Endodermal cell (in vitro differentiated cells): ENCODE measurements at regions not wholly inside any gene's neighbourhood (a gene's known extent, or its start where the extent isn't known, plus 50 kb on each side); places are given as distances from the start of the nearest gene placed in this dataset.

ENCODE experiments used
- DNase-seq: peaks from one replicate; pipeline ENCODE4 v3.0.0-alpha.2; 2017
- H3K27ac ChIP-seq: 2 replicates; pipeline ENCODE4 v1.5.1; 2013; ENCODE audit warnings: mild to moderate bottlenecking, low read depth, low read length, moderate library complexity
- H3K27me3 ChIP-seq: 2 replicates; pipeline ENCODE4 v1.6.1; 2013; ENCODE audit warnings: mild to moderate bottlenecking, low read length, moderate library complexity; ENCODE audit not compliant: insufficient read depth, control insufficient read depth, poor library complexity, severe bottlenecking
- H3K36me3 ChIP-seq: 2 replicates; pipeline ENCODE4 v1.7.0; 2013; ENCODE audit warnings: mild to moderate bottlenecking, low read length, moderate library complexity; ENCODE audit not compliant: control insufficient read depth, insufficient read depth
- H3K4me1 ChIP-seq: one replicate; pipeline ENCODE4 v1.7.0; 2013; ENCODE audit warnings: low read length; ENCODE audit not compliant: control insufficient read depth, insufficient read depth
- H3K4me3 ChIP-seq: 2 replicates; pipeline ENCODE4 v1.5.1; 2013; ENCODE audit warnings: mild to moderate bottlenecking, low read length, moderate library complexity
- H3K9ac ChIP-seq: 2 replicates; pipeline ENCODE4 v1.6.1; 2013; ENCODE audit warnings: mild to moderate bottlenecking, low read length, moderate library complexity; ENCODE audit not compliant: poor library complexity, severe bottlenecking; ENCODE audit errors: extremely low read depth
- H3K9me3 ChIP-seq: 2 replicates; pipeline ENCODE4 v1.6.1; 2013; ENCODE audit warnings: mild to moderate bottlenecking, low read length, moderate library complexity; ENCODE audit not compliant: control insufficient read depth
- H3K27ac Mint-ChIP-seq: 2 replicates; pipeline ENCODE4 v1.8.0; 2020; ENCODE audit warnings: mixed read lengths
- H3K27me3 Mint-ChIP-seq: 2 replicates; pipeline ENCODE4 v1.8.0; 2021; ENCODE audit warnings: mild to moderate bottlenecking, mixed read lengths; ENCODE audit not compliant: insufficient read depth
- H3K36me3 Mint-ChIP-seq: 2 replicates; pipeline ENCODE4 v1.8.0; 2020; ENCODE audit warnings: low read depth, mixed read lengths
- H3K4me1 Mint-ChIP-seq: 2 replicates; pipeline ENCODE4 v1.8.0; 2020; ENCODE audit warnings: mixed read lengths
- H3K4me3 Mint-ChIP-seq: 2 replicates; pipeline ENCODE4 v1.8.0; 2020; ENCODE audit warnings: mild to moderate bottlenecking, moderate library complexity, mixed read lengths
- H3K9me3 Mint-ChIP-seq: 2 replicates; pipeline ENCODE4 v1.8.0; 2020; ENCODE audit warnings: mild to moderate bottlenecking, mixed read lengths
- WGBS, 2 experiments: methylation state at CpG; one replicate each; pipeline versions ENCODE4 v1.1.5 to v1.1.7; 2013; ENCODE audit warnings: missing lambda C conversion rate in 2 of 2, mixed read lengths in 1 of 2; ENCODE audit not compliant: insufficient coverage in 1 of 2, insufficient read length in 1 of 2; 5-methylcytosine and 5-hydroxymethylcytosine counted together
- TF ChIP-seq, protein P1 (sequence below): fragments of 200-600 bp; sonication (generic); conservative IDR thresholded peaks from 2 replicates; pipeline ENCODE4 v1.5.0; 2021; ENCODE audit warnings: antibody characterized with exemption, mild to moderate bottlenecking

DNA sequence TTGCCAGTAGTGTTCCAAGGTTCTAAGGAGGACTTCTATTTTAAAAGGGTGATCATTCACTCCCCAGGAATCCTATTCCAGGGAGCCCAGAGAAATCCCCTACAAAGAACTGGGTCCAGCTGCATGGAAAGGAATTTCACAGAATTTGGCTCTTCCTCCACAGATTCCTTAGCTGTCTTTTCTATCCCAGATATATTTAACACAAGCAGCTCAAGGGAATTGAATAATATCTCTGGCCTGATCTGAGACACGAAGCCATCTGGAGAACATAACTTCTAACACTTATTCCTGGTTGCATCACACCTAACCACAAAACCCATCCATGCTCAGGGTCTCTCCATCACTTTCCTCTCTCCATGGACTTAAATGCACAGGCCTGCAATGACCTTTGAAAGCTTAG lies 306.7 kb upstream of the ACVR2A start:
- Mint-ChIP-seq H3K4me1 (peaks cover 33% of the 10 kb centered on the region), H3K27ac (no peak overlapping the region), H3K9me3 (no peaks in the 10 kb centered on the region), H3K27me3 (no peaks in the 10 kb centered on the region), H3K36me3 (no peaks in the 10 kb centered on the region), H3K4me3 (no peak overlapping the region)
- TF ChIP-seq, protein P1, sequence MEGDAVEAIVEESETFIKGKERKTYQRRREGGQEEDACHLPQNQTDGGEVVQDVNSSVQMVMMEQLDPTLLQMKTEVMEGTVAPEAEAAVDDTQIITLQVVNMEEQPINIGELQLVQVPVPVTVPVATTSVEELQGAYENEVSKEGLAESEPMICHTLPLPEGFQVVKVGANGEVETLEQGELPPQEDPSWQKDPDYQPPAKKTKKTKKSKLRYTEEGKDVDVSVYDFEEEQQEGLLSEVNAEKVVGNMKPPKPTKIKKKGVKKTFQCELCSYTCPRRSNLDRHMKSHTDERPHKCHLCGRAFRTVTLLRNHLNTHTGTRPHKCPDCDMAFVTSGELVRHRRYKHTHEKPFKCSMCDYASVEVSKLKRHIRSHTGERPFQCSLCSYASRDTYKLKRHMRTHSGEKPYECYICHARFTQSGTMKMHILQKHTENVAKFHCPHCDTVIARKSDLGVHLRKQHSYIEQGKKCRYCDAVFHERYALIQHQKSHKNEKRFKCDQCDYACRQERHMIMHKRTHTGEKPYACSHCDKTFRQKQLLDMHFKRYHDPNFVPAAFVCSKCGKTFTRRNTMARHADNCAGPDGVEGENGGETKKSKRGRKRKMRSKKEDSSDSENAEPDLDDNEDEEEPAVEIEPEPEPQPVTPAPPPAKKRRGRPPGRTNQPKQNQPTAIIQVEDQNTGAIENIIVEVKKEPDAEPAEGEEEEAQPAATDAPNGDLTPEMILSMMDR, result no peak
- WGBS, 2 experiments, result 92% methylated on average over 1 of the region's 1 CpG; no CpG with 5 or more reads in 1 of the 2 experiments
- Histone ChIP-seq H3K9me3 (no peaks in the 10 kb centered on the region), H3K4me1 (no peaks in the 10 kb centered on the region), H3K4me3 (no peak overlapping the region), H3K9ac (no peak overlapping the region), H3K36me3 (no peaks in the 10 kb centered on the region), H3K27ac (no peak overlapping the region), H3K27me3 (no peaks in the 10 kb centered on the region)
- no peak for DNase-seq

DNA sequence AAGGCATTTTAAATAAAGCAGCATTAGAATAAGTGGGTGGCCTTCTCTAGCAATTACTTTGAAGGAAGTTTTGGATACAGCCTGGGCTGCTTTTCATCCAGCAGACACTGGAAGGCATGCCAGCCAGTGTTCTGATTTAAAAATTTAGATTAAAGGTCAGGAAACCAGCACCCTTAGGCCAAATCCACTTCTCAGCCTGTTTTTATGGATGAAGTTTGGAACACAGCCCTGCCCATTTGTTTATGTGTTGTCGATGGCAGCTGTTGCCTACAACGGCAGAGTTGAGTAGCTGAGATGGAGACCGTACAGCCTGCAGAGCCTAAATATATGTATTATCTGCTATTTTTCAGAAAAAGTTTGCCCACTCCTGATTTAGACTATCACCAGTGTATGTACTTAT lies 313.6 kb upstream of the ACVR2A start:
- no peak overlapping the region for H3K4me3 Mint-ChIP-seq
- H3K9ac ChIP-seq, result no peak overlapping the region
- H3K9me3 ChIP-seq, result no peaks in the 10 kb centered on the region
- H3K4me1 Mint-ChIP-seq, result peaks cover 27% of the 10 kb centered on the region
- H3K36me3 ChIP-seq, result no peaks in the 10 kb centered on the region
- H3K4me1 ChIP-seq, result no peaks in the 10 kb centered on the region
- DNase-seq, result no peak
- H3K27me3 ChIP-seq, result no peaks in the 10 kb centered on the region
- 92 to 100% methylated on average over 1 to 3 of the region's 3 CpGs for WGBS, 2 experiments
- H3K36me3 Mint-ChIP-seq, result no peaks in the 10 kb centered on the region
- no peak overlapping the region for H3K4me3 ChIP-seq
- TF ChIP-seq, protein P1, result no peak
- H3K27me3 Mint-ChIP-seq, result no peaks in the 10 kb centered on the region
- H3K27ac Mint-ChIP-seq, result no peak overlapping the region
- H3K27ac ChIP-seq, result no peak overlapping the region
- H3K9me3 Mint-ChIP-seq, result no peaks in the 10 kb centered on the region

DNA sequence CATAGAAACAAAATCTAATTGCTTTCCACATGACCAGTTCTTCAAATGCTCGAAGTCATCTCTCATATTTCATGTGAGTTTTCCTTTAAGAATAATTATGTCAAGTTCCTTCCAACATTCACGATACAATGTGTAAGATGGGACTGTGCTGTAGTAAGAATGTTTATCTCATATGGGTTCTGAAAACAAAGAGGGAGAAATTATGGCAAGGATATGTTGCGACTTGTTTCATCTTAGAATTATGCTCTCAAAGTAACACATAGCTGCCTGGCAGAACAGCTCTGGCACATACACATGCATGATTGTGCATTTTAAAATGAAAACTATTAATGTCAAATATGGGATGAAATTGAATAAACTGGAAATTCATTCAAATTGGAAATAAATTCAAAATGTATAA lies 314.8 kb upstream of the ACVR2A start:
- Histone ChIP-seq H3K27me3 (no peaks in the 10 kb centered on the region), H3K4me3 (no peak overlapping the region), H3K4me1 (no peaks in the 10 kb centered on the region), H3K9ac (no peak overlapping the region), H3K27ac (no peak overlapping the region), H3K9me3 (no peaks in the 10 kb centered on the region), H3K36me3 (no peaks in the 10 kb centered on the region)
- Mint-ChIP-seq H3K4me3 (no peak overlapping the region), H3K36me3 (no peaks in the 10 kb centered on the region), H3K9me3 (no peaks in the 10 kb centered on the region), H3K27ac (no peak overlapping the region), H3K27me3 (no peaks in the 10 kb centered on the region), H3K4me1 (peaks cover 26% of the 10 kb centered on the region)
- TF ChIP-seq, protein P1, result no peak
- DNase-seq, result no peak
- 95 to 100% methylated on average over 1 to 3 of the region's 3 CpGs for WGBS, 2 experiments
